HG03442 (cell line): ENCODE measurements at regions not wholly inside any gene's neighbourhood (a gene's known extent, or its start where the extent isn't known, plus 50 kb on each side); places are given as distances from the start of the nearest gene placed in this dataset.
"Not testable (repeated sequence)": the region's sequence is repeated elsewhere in the genome, so short reads cannot be mapped to it uniquely, and the experiment has no call there.

Source experiments
- ATAC-seq: cut with Tn5 transposase; IDR thresholded peaks from one replicate; pipeline ENCODE4 v1.9.1; 2021; ENCODE audit warnings: mild to moderate bottlenecking, moderate library complexity; ENCODE audit not compliant: unreplicated experiment

- no peak for ATAC-seq
Observed at GRCh38 chr16:88328313-88328980, 54.3 kb upstream of the ZNF469 start.

GRCh38 chr16:88329726-88330700, 52.7 kb upstream of the ZNF469 start:
- no peak for ATAC-seq

- no peak for ATAC-seq
Observed at GRCh38 chr16:88330971-88331890, 51.5 kb upstream of the ZNF469 start.

- ATAC-seq, result no peak
Observed at GRCh38 chr16:88331989-88332920, 50.5 kb upstream of the ZNF469 start.

- ATAC-seq, result not testable (repeated sequence)
Observed at GRCh38 chr16:88332921-88333825, 49.6 kb upstream of the ZNF469 start.
